Sigmoid colon (tissue), 6 donors: ENCODE measurements at regions not wholly inside any gene's neighbourhood (a gene's known extent, or its start where the extent isn't known, plus 50 kb on each side); places are given as distances from the start of the nearest gene placed in this dataset.

ENCODE experiments used
- DNase-seq: peaks from one replicate; pipeline ENCODE4 v3.0.0-alpha.2; 2019
- H3K27ac ChIP-seq, 4 donors: fragments of 200-600 bp; sonication (generic); one replicate each; pipeline ENCODE4 v1.5.1; 2016 to 2019; ENCODE audit warnings: mild to moderate bottlenecking in 1 of 4
- H3K27me3 ChIP-seq, 3 donors: fragments of 200-600 bp; sonication (generic); one replicate each; pipeline ENCODE4 v1.5.1; 2019; ENCODE audit warnings: mild to moderate bottlenecking in 1 of 3
- H3K36me3 ChIP-seq, 4 donors: fragments of 200-600 bp; sonication (generic); one replicate each; pipeline ENCODE4 v1.5.1; 2016 to 2019
- H3K4me1 ChIP-seq, 4 donors: fragments of 200-600 bp; sonication (generic); one replicate each; pipeline ENCODE4 v1.5.1; 2017 to 2019
- H3K4me3 ChIP-seq, 4 donors: fragments of 200-600 bp; sonication (generic); one replicate each; pipeline ENCODE4 v1.5.1; 2017 to 2019; ENCODE audit warnings: mild to moderate bottlenecking in 2 of 4, moderate library complexity in 1 of 4
- H3K9me3 ChIP-seq, 4 donors: fragments of 200-600 bp in 3 of 4; sonication (generic) in 3 of 4; one replicate each; pipeline versions ENCODE4 v1.5.1 to v1.6.1; 2013 to 2019
- CTCF ChIP-seq, 4 experiments: fragments of 450-650 bp in 3 of 4; fragments of 200-600 bp in 1 of 4; IDR thresholded peaks; one replicate each; pipeline ENCODE4 v1.5.1; 2016 to 2019; ENCODE audit warnings: antibody characterized with exemption in 4 of 4, mild to moderate bottlenecking in 3 of 4, moderate library complexity in 2 of 4
- EP300 ChIP-seq, 4 donors: sonication (generic); formaldehyde crosslinking; IDR thresholded peaks; one replicate each; pipeline ENCODE4 v1.6.1; 2017; ENCODE audit warnings: antibody characterized with exemption in 4 of 4
- POLR2A ChIP-seq, 2 donors: fragments of 450-650 bp; IDR thresholded peaks; one replicate each; pipeline ENCODE4 v1.6.1; 2016; ENCODE audit warnings: antibody characterized with exemption in 2 of 2, mild to moderate bottlenecking in 2 of 2, moderate library complexity in 2 of 2
- POLR2AphosphoS5 ChIP-seq, 4 donors: sonication (generic); formaldehyde crosslinking; IDR thresholded peaks; one replicate each; pipeline ENCODE4 v1.6.1; 2017; ENCODE audit warnings: antibody characterized with exemption in 4 of 4
- WGBS, 2 donors: extraction: QIAGEN DNeasy Blood & Tissue Kit; methylation state at CpG; one replicate each; pipeline ENCODE4 v1.1.7; 2013; 5-methylcytosine and 5-hydroxymethylcytosine counted together
- intact Hi-C: fragments of 100-400 bp; cut with DNase I; formaldehyde crosslinking; loops from one replicate; pipeline ENCODE4 v1.15.1; 2023
- donor health status: healthy with polysubstance abuse.
- donor health status: healthy.

GRCh38 chr21:36582271-36582670 is 102.3 kb upstream of the CLDN14 start:
- Histone ChIP-seq H3K36me3 (no peaks in the 10 kb centered on the region), H3K27ac (no peak overlapping the region), H3K4me1 (no peaks in the 10 kb centered on the region), H3K9me3 (peaks cover 0 to 3% (median 0%) of the 10 kb centered on the region in 4 donors), H3K27me3 (peaks cover 0 to 4% (median 0%) of the 10 kb centered on the region in 3 donors), H3K4me3 (no peak overlapping the region)
- 56 to 71% methylated on average over 6 of the region's 6 CpGs for WGBS, 2 donors
- TF ChIP-seq POLR2AphosphoS5 (IDR thresholded peaks at IDR 0.05) = no peak
- no peak for TF ChIP-seq POLR2A (IDR thresholded peaks at IDR 0.05)
- TF ChIP-seq CTCF (IDR thresholded peaks at IDR 0.05) = no peak
- no peak for TF ChIP-seq EP300 (IDR thresholded peaks at IDR 0.05)
- intact Hi-C loops = no loop called here
- no peak for DNase-seq

- no peak overlapping the region for H3K27ac ChIP-seq
- TF ChIP-seq POLR2A (IDR thresholded peaks at IDR 0.05) (no peak), EP300 (IDR thresholded peaks at IDR 0.05) (no peak), POLR2AphosphoS5 (IDR thresholded peaks at IDR 0.05) (no peak), CTCF (IDR thresholded peaks at IDR 0.05) (no peak)
- no peaks in the 10 kb centered on the region for H3K4me1 ChIP-seq
- peaks cover 0 to 4% (median 0%) of the 10 kb centered on the region in 3 donors for H3K27me3 ChIP-seq
- no peaks in the 10 kb centered on the region for H3K36me3 ChIP-seq
- peaks cover 0 to 3% (median 0%) of the 10 kb centered on the region in 4 donors for H3K9me3 ChIP-seq
- no peak overlapping the region for H3K4me3 ChIP-seq
- DNase-seq = no peak
- intact Hi-C loops = no loop called here
- 28 to 62% methylated on average over 5 of the region's 5 CpGs for WGBS, 2 donors
Observed at GRCh38 chr21:36583591-36583990, 103.7 kb upstream of the CLDN14 start.

GRCh38 chr21:36584980-36585940 is 105.3 kb upstream of the CLDN14 start:
- intact Hi-C loops = no loop called here
- no peak overlapping the region for H3K27ac ChIP-seq
- 84 to 86% methylated on average over 6 of the region's 6 CpGs for WGBS, 2 donors
- no peak overlapping the region for H3K4me3 ChIP-seq
- no peaks in the 10 kb centered on the region for H3K4me1 ChIP-seq
- peaks cover 0 to 4% (median 0%) of the 10 kb centered on the region in 3 donors for H3K27me3 ChIP-seq
- H3K9me3 ChIP-seq = peaks cover 0 to 3% (median 0%) of the 10 kb centered on the region in 4 donors
- TF ChIP-seq POLR2A (IDR thresholded peaks at IDR 0.05) = no peak
- no peak for TF ChIP-seq EP300 (IDR thresholded peaks at IDR 0.05)
- TF ChIP-seq POLR2AphosphoS5 (IDR thresholded peaks at IDR 0.05) = no peak
- no peak for TF ChIP-seq CTCF (IDR thresholded peaks at IDR 0.05)
- no peaks in the 10 kb centered on the region for H3K36me3 ChIP-seq
- DNase-seq = no peak

- H3K4me3 ChIP-seq = no peak overlapping the region
- H3K36me3 ChIP-seq = no peaks in the 10 kb centered on the region
- peaks cover 0 to 3% (median 0%) of the 10 kb centered on the region in 4 donors for H3K9me3 ChIP-seq
- DNase-seq = no peak
- intact Hi-C loops = no loop called here
- TF ChIP-seq POLR2A (IDR thresholded peaks at IDR 0.05) (no peak), EP300 (IDR thresholded peaks at IDR 0.05) (no peak), POLR2AphosphoS5 (IDR thresholded peaks at IDR 0.05) (no peak), CTCF (IDR thresholded peaks at IDR 0.05) (no peak)
- WGBS, 2 donors = 74 to 84% methylated on average over 8 of the region's 8 CpGs
- no peaks in the 10 kb centered on the region for H3K4me1 ChIP-seq
- no peaks in the 10 kb centered on the region for H3K27me3 ChIP-seq
- H3K27ac ChIP-seq = no peak overlapping the region
Observed at GRCh38 chr21:36587388-36587787, 107.5 kb upstream of the CLDN14 start.
